Activated CD8-positive, alpha-beta T cell treated with anti-CD3 and anti-CD28 coated beads, Interleukin-2, amount 10 ng/mL, durations not matched to agents 7 days and 5 days (primary cell): ENCODE measurements at regions not wholly inside any gene's neighbourhood (a gene's known extent, or its start where the extent isn't known, plus 50 kb on each side); places are given as distances from the start of the nearest gene placed in this dataset.

Source experiments
- ATAC-seq: fragments of 150-1000 bp; cut with Tn5 transposase; one replicate; pipeline ENCODE4 v1.10.0; 2021; ENCODE audit warnings: moderate library complexity
- CTCF ChIA-PET: fragments of 350-600 bp; sonication (Branson Sonifier 250); formaldehyde crosslinking; loops from one replicate; lab custom pipeline; 2021; ENCODE audit warnings: antibody characterized with exemption; lab: Charles Lee
- POLR2A ChIA-PET: fragments of 350-600 bp; sonication (Branson Sonifier 250); formaldehyde crosslinking; loops from one replicate; lab custom pipeline; 2021; ENCODE audit warnings: antibody characterized with exemption; lab: Charles Lee
- DNase-seq: peaks from one replicate; pipeline ENCODE4 v3.0.0-alpha.2; 2020
- H3K27ac Mint-ChIP-seq: one replicate; pipeline ENCODE4 v1.8.0; 2021; ENCODE audit warnings: mild to moderate bottlenecking, mixed read lengths
- H3K27me3 Mint-ChIP-seq: one replicate; pipeline ENCODE4 v1.8.0; 2021; ENCODE audit warnings: low read depth, mixed read lengths
- H3K36me3 Mint-ChIP-seq: one replicate; pipeline ENCODE4 v1.8.0; 2021; ENCODE audit warnings: low read depth, mixed read lengths
- H3K4me1 Mint-ChIP-seq: one replicate; pipeline ENCODE4 v1.8.0; 2021; ENCODE audit warnings: low read depth, mixed read lengths
- H3K4me3 Mint-ChIP-seq: one replicate; pipeline ENCODE4 v1.8.0; 2021; ENCODE audit warnings: mild to moderate bottlenecking, mixed read lengths
- H3K9me3 Mint-ChIP-seq: one replicate; pipeline ENCODE4 v1.8.0; 2022; ENCODE audit warnings: mixed read lengths; ENCODE audit not compliant: insufficient read depth

DNA sequence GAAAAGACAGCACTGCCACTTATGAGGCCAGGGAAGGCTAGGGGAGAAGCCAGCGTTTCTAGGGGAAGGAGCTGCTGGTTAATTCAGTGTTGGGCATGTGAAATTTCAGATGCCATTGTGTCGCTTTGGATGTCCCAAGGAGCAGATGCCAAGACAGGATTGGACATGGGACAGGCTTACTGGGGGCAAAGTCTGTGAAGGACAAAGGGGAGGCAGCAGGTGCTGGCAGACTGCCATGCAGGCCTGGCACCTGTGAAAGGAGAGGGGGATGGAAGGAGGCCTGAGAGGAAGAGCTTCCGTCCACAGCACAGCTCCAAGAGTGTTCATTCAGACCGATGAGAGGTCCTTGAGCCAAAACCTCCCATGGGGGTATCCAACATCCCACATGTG, 255.5 kb upstream of the RPL38 start:
- no peak for DNase-seq
- no peak for ATAC-seq

GRCh38 chr17:73949903-73950592, 253.4 kb upstream of the RPL38 start:
- POLR2A ChIA-PET, result no interaction called here
- Mint-ChIP-seq H3K9me3 (no peaks in the 10 kb centered on the region), H3K4me1 (peaks cover 3% of the 10 kb centered on the region), H3K4me3 (no peak overlapping the region), H3K27me3 (peaks cover 8% of the 10 kb centered on the region), H3K27ac (no peak overlapping the region), H3K36me3 (no peaks in the 10 kb centered on the region)
- ATAC-seq, result no peak
- CTCF ChIA-PET, result interaction anchor here (0.6 to 1.2 kb wide), 3 partner anchors 24 to 303 kb away, joined by 3 to 4 read pairs (median 3); no protein-coding TSS in a partner anchor
- DNase-seq, result no peak

More for the DNA sequence above, 255.5 kb upstream of the RPL38 start:
- H3K36me3 Mint-ChIP-seq, result no peaks in the 10 kb centered on the region
- ChIA-PET CTCF (no interaction called here), POLR2A (no interaction called here)
- no peak overlapping the region for H3K27ac Mint-ChIP-seq
- peaks cover 3% of the 10 kb centered on the region for H3K4me1 Mint-ChIP-seq
- no peaks in the 10 kb centered on the region for H3K9me3 Mint-ChIP-seq
- H3K27me3 Mint-ChIP-seq, result peaks cover 8% of the 10 kb centered on the region
- H3K4me3 Mint-ChIP-seq, result no peak overlapping the region

GRCh38 chr17:73950593-73950914, 252.9 kb upstream of the RPL38 start:
- H3K4me3 Mint-ChIP-seq, result no peak overlapping the region
- H3K27me3 Mint-ChIP-seq, result peaks cover 8% of the 10 kb centered on the region
- POLR2A ChIA-PET, result no interaction called here
- no peaks in the 10 kb centered on the region for H3K9me3 Mint-ChIP-seq
- ATAC-seq, result no peak
- peaks cover 3% of the 10 kb centered on the region for H3K4me1 Mint-ChIP-seq
- no peak for DNase-seq
- no peaks in the 10 kb centered on the region for H3K36me3 Mint-ChIP-seq
- no peak overlapping the region for H3K27ac Mint-ChIP-seq
- CTCF ChIA-PET, result interaction anchor here (0.6 to 1.2 kb wide), 3 partner anchors 24 to 303 kb away, joined by 3 to 4 read pairs (median 3); no protein-coding TSS in a partner anchor

- Mint-ChIP-seq H3K27ac (no peak overlapping the region), H3K27me3 (peaks cover 8% of the 10 kb centered on the region), H3K36me3 (no peaks in the 10 kb centered on the region), H3K4me1 (peaks cover 3% of the 10 kb centered on the region), H3K9me3 (no peaks in the 10 kb centered on the region), H3K4me3 (no peak overlapping the region)
- no peak for DNase-seq
- no peak for ATAC-seq
- CTCF ChIA-PET, result interaction anchor here (2.1 kb wide), 1 partner anchor 522 kb away, joined by 5 read pairs; no protein-coding TSS in a partner anchor
- POLR2A ChIA-PET, result no interaction called here
Observed at GRCh38 chr17:73952082-73952479, 251.4 kb upstream of the RPL38 start.

GRCh38 chr17:73952480-73953205, 250.8 kb upstream of the RPL38 start:
- Mint-ChIP-seq H3K4me1 (peaks cover 3% of the 10 kb centered on the region), H3K27me3 (peaks cover 8% of the 10 kb centered on the region), H3K4me3 (no peak overlapping the region), H3K36me3 (no peaks in the 10 kb centered on the region), H3K27ac (no peak overlapping the region), H3K9me3 (no peaks in the 10 kb centered on the region)
- peak; percentile 76 for ATAC-seq
- peak; percentile 45 for DNase-seq
- ChIA-PET POLR2A (no interaction called here), CTCF (interaction anchor here (2.1 kb wide), 1 partner anchor 522 kb away, joined by 5 read pairs; no protein-coding TSS in a partner anchor)

DNA sequence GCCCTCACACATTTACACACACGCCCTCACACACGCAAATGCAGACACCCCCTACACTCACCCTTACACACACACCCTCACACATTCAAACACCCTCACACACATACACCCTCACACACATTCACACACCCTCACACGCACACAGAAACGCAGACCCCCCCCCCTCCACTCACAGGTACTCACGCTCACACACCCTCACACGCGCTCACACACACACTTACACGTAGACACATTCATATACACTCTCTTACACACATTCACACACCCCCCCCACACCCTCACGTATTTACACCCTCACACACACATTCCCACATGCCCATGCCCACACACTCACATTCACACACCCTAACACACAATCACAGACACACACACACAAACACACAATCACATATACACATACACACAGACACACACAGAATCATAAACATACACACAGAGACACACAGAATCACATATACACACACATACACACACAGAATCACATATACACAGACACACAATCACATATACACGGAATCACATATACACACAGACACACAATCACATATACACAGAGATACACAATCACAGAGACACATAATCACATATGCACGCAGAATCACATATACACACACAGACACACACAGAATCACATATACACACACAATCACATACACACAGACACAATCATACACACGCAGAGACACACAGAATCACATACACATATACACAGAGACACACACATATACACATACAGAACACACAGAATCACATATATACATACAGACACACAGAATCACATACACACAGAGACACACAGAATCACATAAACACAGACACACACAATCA, 250.1 kb upstream of the RPL38 start:
- Mint-ChIP-seq H3K4me1 (peaks cover 3% of the 10 kb centered on the region), H3K9me3 (no peaks in the 10 kb centered on the region)

DNA sequence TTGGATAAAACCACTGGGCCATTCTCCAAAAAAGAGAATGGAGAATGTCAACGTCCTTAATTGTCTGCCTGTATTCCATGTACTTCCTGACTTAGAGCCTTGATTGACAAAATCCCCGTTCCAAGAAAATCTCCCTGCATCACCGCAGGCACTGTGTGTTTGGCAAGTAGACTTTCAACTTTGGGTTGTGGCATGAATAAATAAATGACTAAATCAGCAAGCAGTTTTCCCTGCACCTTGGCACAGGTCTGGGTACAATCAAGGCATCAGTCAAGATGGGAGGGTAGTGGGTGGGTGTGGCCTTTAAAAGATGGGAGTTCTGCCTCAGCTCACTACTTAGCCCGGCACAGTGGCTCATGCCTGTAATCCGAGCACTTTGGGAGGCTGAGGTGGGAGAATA, 248.5 kb upstream of the RPL38 start:
- ATAC-seq, result no peak
- H3K27ac Mint-ChIP-seq, result no peak overlapping the region
- H3K27me3 Mint-ChIP-seq, result peaks cover 9% of the 10 kb centered on the region
- H3K4me1 Mint-ChIP-seq, result peaks cover 3% of the 10 kb centered on the region
- H3K4me3 Mint-ChIP-seq, result no peak overlapping the region
- H3K36me3 Mint-ChIP-seq, result no peaks in the 10 kb centered on the region
- POLR2A ChIA-PET, result no interaction called here
- no peak for DNase-seq
- H3K9me3 Mint-ChIP-seq, result no peaks in the 10 kb centered on the region
- CTCF ChIA-PET, result no interaction called here

More for the DNA sequence above, 250.1 kb upstream of the RPL38 start:
- ATAC-seq (no peak), DNase-seq (no peak)
- POLR2A ChIA-PET, result no interaction called here
- no peak overlapping the region for H3K27ac Mint-ChIP-seq
- CTCF ChIA-PET, result interaction anchor here (2.1 kb wide), 1 partner anchor 523 kb away, joined by 5 read pairs; no protein-coding TSS in a partner anchor
- H3K4me3 Mint-ChIP-seq, result no peak overlapping the region
- peaks cover 8% of the 10 kb centered on the region for H3K27me3 Mint-ChIP-seq
- H3K36me3 Mint-ChIP-seq, result no peaks in the 10 kb centered on the region

DNA sequence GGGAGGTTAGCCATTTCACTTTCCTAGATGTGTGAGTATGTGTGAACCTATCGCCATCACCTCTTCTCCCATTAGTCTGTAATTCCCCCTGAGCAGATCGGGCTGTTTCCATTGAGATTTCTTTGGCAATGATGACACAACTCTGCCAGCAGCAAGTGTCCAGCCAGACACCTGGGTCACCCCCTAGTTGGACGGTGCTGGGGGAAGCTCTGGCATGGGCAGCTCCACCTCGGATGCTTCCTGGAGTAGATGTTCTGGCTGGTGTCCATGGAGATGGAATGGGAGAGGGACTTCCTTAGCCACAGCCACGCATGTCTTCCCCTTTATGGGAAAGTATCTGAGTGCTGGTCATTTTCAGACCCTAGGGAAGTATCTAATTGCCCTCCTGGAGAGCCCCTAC, 247.9 kb upstream of the RPL38 start:
- Mint-ChIP-seq H3K27ac (no peak overlapping the region), H3K4me1 (peaks cover 3% of the 10 kb centered on the region), H3K4me3 (no peak overlapping the region), H3K27me3 (peaks cover 12% of the 10 kb centered on the region), H3K9me3 (no peaks in the 10 kb centered on the region), H3K36me3 (no peaks in the 10 kb centered on the region)
- DNase-seq, result no peak
- POLR2A ChIA-PET, result no interaction called here
- CTCF ChIA-PET, result no interaction called here
- no peak for ATAC-seq

- H3K4me3 Mint-ChIP-seq, result no peak overlapping the region
- H3K27ac Mint-ChIP-seq, result no peak overlapping the region
- H3K27me3 Mint-ChIP-seq, result peaks cover 10% of the 10 kb centered on the region
- peaks cover 3% of the 10 kb centered on the region for H3K4me1 Mint-ChIP-seq
- ChIA-PET POLR2A (no interaction called here), CTCF (interaction anchor here (0.9 kb wide), 1 partner anchor 524 kb away, joined by 3 read pairs; no protein-coding TSS in a partner anchor)
- no peaks in the 10 kb centered on the region for H3K9me3 Mint-ChIP-seq
- no peak for DNase-seq
- no peak for ATAC-seq
- no peaks in the 10 kb centered on the region for H3K36me3 Mint-ChIP-seq
Observed at GRCh38 chr17:73956169-73956568, 247.3 kb upstream of the RPL38 start.

DNA sequence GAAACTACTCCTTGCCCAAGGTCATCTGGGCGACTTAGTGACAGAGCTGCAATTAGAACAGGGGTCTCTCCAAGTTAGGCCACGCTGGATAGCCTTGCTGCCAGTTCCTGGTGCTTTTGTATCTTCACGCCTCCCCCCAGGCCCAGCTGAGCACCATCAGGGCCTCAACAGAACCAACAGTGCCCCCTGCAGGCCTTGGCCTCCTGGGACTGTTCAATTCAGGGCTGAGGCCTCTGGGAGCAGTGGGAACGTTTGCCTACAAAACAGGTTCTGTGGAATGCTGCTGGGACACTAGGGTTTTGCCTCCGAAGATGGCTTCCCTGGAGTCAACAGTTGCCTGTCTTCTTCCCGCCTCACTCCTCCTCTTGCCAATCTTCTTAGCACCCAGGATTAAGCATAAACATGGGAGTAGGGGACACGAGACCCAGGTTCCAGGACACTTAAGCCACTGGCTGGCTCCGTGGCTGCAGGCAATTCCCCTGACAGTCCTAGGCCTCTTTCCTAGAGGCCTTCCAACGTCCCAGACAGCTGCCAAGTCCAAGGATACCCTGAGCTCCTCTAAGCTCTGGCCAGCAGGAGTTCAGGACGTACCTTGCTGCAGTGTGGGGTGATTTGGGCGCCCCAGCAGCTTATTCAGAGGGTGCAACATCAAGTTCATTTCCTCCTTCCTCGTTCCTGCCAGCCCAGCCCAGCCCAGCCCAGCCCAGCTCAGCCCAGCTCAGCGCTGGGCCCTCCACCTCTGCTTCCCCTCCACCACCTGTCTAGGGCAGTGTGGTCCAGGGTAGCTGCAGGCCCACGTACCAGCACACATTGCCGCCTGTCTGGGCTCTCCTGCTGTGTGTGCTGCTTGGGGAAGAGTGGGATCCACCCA, 246.6 kb upstream of the RPL38 start:
- peak; percentile 45 for ATAC-seq
- ChIA-PET CTCF (interaction anchor here (0.6 to 1.6 kb wide), 3 partner anchors 134 to 525 kb away, joined by 3 read pairs; no protein-coding TSS in a partner anchor), POLR2A (no interaction called here)
- peak; percentile 60 for DNase-seq
- no peaks in the 10 kb centered on the region for H3K36me3 Mint-ChIP-seq
- peaks cover 3% of the 10 kb centered on the region for H3K4me1 Mint-ChIP-seq
- H3K27ac Mint-ChIP-seq, result no peak overlapping the region
- H3K9me3 Mint-ChIP-seq, result no peaks in the 10 kb centered on the region
- peaks cover 7% of the 10 kb centered on the region for H3K27me3 Mint-ChIP-seq
- H3K4me3 Mint-ChIP-seq, result no peak overlapping the region

DNA sequence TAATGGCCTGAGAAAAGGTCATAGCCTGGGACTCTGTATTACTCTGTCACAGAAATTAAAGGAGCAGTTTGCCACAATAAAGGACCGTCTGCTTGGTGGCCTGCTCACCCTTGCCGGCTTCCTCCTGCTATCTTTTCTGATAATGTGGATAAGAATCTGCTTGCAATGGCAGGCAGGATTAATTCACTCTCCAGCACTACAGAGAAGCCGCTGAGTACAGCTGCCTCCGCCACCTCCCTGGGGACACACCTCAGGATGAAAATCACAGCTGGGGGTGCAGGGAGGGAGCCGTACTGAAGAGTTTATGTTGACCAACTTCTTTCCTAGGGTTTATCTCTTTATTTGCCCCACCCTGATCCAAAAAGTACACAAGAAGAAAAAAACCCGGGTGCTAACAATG, 245.9 kb upstream of the RPL38 start:
- H3K27me3 Mint-ChIP-seq, result peaks cover 4% of the 10 kb centered on the region
- H3K9me3 Mint-ChIP-seq, result no peaks in the 10 kb centered on the region
- no peak for ATAC-seq
- DNase-seq, result no peak
- H3K27ac Mint-ChIP-seq, result no peak overlapping the region
- no peak overlapping the region for H3K4me3 Mint-ChIP-seq
- ChIA-PET CTCF (interaction anchor here (0.9 to 1.6 kb wide), 2 partner anchors 135 to 1230 kb away, joined by 3 read pairs; no protein-coding TSS in a partner anchor), POLR2A (no interaction called here)
- no peaks in the 10 kb centered on the region for H3K4me1 Mint-ChIP-seq
- no peaks in the 10 kb centered on the region for H3K36me3 Mint-ChIP-seq
